ENCODE measurements at regions not wholly inside any gene's neighbourhood (a gene's known extent, or its start where the extent isn't known, plus 50 kb on each side); places are given as distances from the start of the nearest gene placed in this dataset.

DNA sequence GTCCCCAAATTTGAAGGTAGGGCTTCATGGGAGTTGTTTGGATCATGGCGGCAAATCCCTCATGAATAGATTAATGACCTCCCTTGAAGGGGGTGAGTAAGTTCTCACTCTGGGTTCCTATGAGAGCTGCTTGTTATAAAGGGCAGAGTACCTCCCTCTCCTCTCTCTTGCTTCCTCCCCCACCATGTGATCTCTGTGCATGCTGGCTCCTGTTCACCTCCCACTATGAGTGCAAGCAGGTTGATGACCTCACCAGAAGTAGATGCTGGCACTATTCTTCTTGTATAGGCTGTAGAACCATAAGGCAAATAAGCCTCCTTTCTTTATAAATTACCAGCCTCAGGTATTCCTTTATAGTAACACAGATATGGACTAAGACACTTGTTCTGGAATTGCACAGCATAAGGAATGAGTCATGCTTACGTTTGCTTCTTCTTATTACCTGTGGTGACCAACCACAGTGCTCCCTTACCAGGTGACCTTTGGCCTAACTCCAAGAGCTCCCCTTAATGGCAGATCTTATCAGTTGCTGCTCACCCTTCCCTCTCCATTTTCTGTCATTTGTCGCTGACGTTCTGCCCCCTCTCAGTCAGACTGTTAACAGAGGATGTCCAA, 559.5 kb upstream of the GCFC2 start:
- no peak for DNase-seq (ENCODE audit: low read depth)
- TF ChIP-seq, protein P1, sequence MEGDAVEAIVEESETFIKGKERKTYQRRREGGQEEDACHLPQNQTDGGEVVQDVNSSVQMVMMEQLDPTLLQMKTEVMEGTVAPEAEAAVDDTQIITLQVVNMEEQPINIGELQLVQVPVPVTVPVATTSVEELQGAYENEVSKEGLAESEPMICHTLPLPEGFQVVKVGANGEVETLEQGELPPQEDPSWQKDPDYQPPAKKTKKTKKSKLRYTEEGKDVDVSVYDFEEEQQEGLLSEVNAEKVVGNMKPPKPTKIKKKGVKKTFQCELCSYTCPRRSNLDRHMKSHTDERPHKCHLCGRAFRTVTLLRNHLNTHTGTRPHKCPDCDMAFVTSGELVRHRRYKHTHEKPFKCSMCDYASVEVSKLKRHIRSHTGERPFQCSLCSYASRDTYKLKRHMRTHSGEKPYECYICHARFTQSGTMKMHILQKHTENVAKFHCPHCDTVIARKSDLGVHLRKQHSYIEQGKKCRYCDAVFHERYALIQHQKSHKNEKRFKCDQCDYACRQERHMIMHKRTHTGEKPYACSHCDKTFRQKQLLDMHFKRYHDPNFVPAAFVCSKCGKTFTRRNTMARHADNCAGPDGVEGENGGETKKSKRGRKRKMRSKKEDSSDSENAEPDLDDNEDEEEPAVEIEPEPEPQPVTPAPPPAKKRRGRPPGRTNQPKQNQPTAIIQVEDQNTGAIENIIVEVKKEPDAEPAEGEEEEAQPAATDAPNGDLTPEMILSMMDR (IDR thresholded peaks at IDR 0.05; ENCODE audit: insufficient read depth, low read depth, low read length, missing control alignments) = no peak
- H3K4me3 ChIP-seq (ENCODE audit: low read length) = no peak overlapping the region

DNA sequence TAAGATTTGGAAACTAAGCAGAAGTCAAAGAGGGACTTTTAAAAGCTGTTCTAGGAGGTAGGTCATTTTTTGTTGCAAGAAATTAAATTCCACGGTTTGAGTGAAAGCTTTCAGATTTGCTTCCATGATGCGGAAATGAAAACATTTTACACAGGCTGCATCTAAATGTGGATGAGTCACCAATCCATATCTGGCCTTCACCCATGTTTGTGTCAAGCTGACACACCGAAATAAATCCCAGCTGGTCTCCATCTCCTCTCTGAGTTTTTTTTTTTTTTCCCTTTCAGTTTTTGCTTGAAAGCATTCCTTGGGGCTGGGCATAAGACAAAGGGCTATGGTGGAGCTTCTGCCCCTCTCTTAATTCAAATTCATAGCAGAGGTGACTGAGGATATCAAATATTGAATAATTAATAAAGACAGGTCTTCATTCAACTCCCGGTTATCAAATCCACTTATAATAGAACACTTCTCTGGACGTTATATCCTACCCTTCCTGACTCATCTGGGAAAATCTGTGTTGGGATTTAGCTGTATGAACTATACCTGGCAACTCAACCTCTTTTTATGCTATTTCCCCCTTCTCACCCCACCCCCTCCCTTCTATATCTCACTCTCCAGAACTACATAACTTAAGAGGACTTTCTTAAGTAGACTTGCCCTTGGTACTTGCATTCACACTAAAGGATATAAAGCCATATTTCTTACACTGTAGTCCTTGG, 558.3 kb upstream of the GCFC2 start:
- no peak overlapping the region for H3K4me3 ChIP-seq (ENCODE audit: low read length)
- TF ChIP-seq, protein P1 (IDR thresholded peaks at IDR 0.05; ENCODE audit: insufficient read depth, low read depth, low read length, missing control alignments) = no peak
- DNase-seq (ENCODE audit: low read depth) = peak; percentile 6

DNA sequence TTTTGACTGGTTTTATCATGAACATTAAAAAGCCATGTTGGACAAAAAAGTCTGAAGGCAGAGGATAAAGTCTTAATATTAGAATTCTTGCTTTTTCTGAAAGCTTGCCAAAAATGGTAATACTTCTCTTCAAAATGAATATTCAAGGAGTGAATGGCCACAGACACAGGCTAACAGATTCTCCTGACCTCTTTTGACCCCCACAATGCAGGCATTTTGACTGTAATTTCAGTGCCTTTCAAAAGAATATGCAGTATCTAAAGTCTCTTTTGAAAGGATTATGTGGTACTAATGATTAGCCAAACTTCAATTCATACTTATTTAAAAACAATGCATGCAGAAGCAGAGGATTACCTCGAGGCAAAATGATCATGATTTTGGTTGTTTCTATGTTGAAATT, 557.8 kb upstream of the GCFC2 start:
- no peak for DNase-seq (ENCODE audit: low read depth)
- TF ChIP-seq, protein P1 (IDR thresholded peaks at IDR 0.05; ENCODE audit: insufficient read depth, low read depth, low read length, missing control alignments) = no peak
- no peak overlapping the region for H3K4me3 ChIP-seq (ENCODE audit: low read length)

DNA sequence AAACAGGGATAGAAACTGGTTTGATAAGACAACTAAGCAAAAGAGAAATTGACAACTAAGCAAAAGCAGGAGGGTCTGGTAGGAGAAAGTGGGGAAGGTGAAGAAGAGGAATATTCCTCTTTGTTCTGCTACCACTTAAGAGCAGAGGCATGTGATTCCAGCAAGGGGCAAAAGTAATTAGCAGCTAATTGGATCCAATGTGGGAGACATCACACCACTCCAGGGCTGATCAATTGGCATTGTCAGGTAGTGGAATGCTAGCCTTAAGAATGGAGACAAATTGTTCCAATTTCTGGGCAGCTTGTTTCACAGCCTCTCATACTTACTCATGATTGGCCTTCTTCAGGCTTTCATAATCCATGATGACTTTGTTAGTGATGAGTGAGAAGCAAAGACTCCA, 547.1 kb upstream of the GCFC2 start:
- no peak overlapping the region for H3K4me3 ChIP-seq (ENCODE audit: low read length)
- TF ChIP-seq, protein P1 (IDR thresholded peaks at IDR 0.05; ENCODE audit: insufficient read depth, low read depth, low read length, missing control alignments) = no peak
- no peak for DNase-seq (ENCODE audit: low read depth)

DNA sequence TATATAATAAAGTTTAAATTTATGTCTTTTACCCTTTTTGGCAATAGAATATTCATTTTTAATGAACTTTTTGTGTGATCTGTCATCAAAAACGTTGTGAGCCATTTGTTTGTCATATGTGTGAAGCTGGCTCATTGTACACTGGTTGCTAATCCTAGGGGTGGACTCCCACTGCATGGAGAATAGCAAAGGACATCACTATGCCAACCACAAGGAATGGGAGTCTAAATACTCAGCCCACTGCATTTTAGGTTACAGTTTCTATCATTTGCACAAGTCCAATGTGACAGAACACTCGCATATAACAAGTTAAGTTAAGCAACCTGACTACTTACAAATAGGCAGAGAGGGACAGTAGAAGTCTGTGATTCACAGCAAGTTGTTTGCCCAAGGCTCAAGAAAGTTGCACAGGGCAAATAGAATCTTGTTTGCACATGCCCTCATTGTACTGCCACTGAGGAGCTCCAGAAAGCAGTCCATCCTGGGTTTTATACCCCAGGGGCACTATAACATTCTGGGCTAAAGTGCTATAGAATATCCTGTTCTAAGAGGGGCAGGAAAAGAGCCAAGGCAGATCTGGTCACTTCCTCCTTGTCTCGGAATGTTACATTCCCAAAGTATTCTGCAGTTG, 545.9 kb upstream of the GCFC2 start:
- TF ChIP-seq, protein P1 (IDR thresholded peaks at IDR 0.05; ENCODE audit: insufficient read depth, low read depth, low read length, missing control alignments) = no peak
- H3K4me3 ChIP-seq (ENCODE audit: low read length) = no peak overlapping the region
- peak; percentile 42 for DNase-seq (ENCODE audit: low read depth)

DNA sequence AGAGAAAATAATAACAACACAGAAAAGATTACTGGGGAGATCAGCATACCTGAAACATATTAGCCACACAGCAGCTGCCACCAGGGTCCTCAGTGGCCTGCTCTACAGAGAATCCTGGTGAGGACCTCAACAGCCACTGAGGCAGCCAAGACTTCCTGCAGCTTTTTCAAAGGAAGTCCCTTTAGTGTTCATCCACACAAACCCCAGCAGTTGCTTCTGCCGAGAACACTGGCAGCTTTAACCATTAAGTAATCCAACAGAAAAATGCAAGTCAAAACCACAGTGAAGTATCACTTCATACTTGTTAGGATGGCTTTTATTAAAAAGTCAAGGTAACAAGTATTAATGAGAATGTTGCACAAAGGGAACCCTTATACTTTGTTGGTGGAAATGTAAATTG, 542.0 kb upstream of the GCFC2 start:
- no peak for DNase-seq (ENCODE audit: low read depth)
- no peak overlapping the region for H3K4me3 ChIP-seq (ENCODE audit: low read length)
- TF ChIP-seq, protein P1 (IDR thresholded peaks at IDR 0.05; ENCODE audit: insufficient read depth, low read depth, low read length, missing control alignments) = no peak

Measured in epithelial cell of esophagus (primary cell).